ENCODE measurements at regions not wholly inside any gene's neighbourhood (a gene's known extent, or its start where the extent isn't known, plus 50 kb on each side); places are given as distances from the start of the nearest gene placed in this dataset.

GRCh38 chr1:213369465-213369864, 318.4 kb downstream of the RPS6KC1 start:
- Histone ChIP-seq H3K27ac (ENCODE audit: low read length) (no peak overlapping the region), H2AFZ (ENCODE audit: low read depth, low read length) (no peak overlapping the region), H3K9ac (ENCODE audit: low read length) (no peak overlapping the region), H4K20me1 (ENCODE audit: insufficient read depth) (no peaks in the 10 kb centered on the region), H3K36me3 (ENCODE audit: insufficient read depth, low read length) (no peaks in the 10 kb centered on the region), H3K79me2 (replicated peaks; ENCODE audit: insufficient read depth, low read length) (no peaks in the 10 kb centered on the region), H3K9me2 (ENCODE audit: insufficient read depth, low read length) (no peaks in the 10 kb centered on the region), H3K4me3 (ENCODE audit: low read length) (no peak overlapping the region), H3K27me3 (ENCODE audit: insufficient read depth, low read depth, low read length) (no peaks in the 10 kb centered on the region), H3K9me3 (ENCODE audit: low read length) (no peaks in the 10 kb centered on the region), H3K4me2 (ENCODE audit: low read length) (no peak overlapping the region), H3F3A (ENCODE audit: insufficient read depth, low read length, poor library complexity, severe bottlenecking) (no peaks in the 10 kb centered on the region)
- no peak for TF ChIP-seq POLR2AphosphoS5 (IDR thresholded peaks at IDR 0.05)
- TF ChIP-seq TAF1 (IDR thresholded peaks at IDR 0.05; ENCODE audit: low read depth) = no peak
- no peak for TF ChIP-seq CTCF (IDR thresholded peaks at IDR 0.05; ENCODE audit: poor library complexity, severe bottlenecking)
- TF ChIP-seq EZH2 (IDR thresholded peaks at IDR 0.05; ENCODE audit: borderline replicate concordance, insufficient read depth, low read length, poor library complexity, severe bottlenecking) = no peak
- TF ChIP-seq EP300 (conservative IDR thresholded peaks at IDR 0.05; ENCODE audit: poor library complexity, severe bottlenecking) = no peak
- no peak for TF ChIP-seq RAD21 (conservative IDR thresholded peaks at IDR 0.05)
- no peak for TF ChIP-seq REST (IDR thresholded peaks at IDR 0.05; ENCODE audit: borderline replicate concordance)
- no peak for TF ChIP-seq MXI1 (conservative IDR thresholded peaks at IDR 0.05; ENCODE audit: poor library complexity, severe bottlenecking)
- no peak for TF ChIP-seq SMC3 (conservative IDR thresholded peaks at IDR 0.05; ENCODE audit: poor library complexity)

GRCh38 chr1:213370523-213370922, 319.5 kb downstream of the RPS6KC1 start:
- no peaks in the 10 kb centered on the region for H3F3A ChIP-seq (ENCODE audit: insufficient read depth, low read length, poor library complexity, severe bottlenecking)
- no peaks in the 10 kb centered on the region for H4K20me1 ChIP-seq (ENCODE audit: insufficient read depth)
- H3K79me2 ChIP-seq (replicated peaks; ENCODE audit: insufficient read depth, low read length) = no peaks in the 10 kb centered on the region
- H3K9me2 ChIP-seq (ENCODE audit: insufficient read depth, low read length) = no peaks in the 10 kb centered on the region
- no peak overlapping the region for H3K27ac ChIP-seq (ENCODE audit: low read length)
- no peaks in the 10 kb centered on the region for H3K27me3 ChIP-seq (ENCODE audit: insufficient read depth, low read depth, low read length)
- H3K9me3 ChIP-seq (ENCODE audit: low read length) = no peaks in the 10 kb centered on the region
- no peak overlapping the region for H2AFZ ChIP-seq (ENCODE audit: low read depth, low read length)
- no peak overlapping the region for H3K9ac ChIP-seq (ENCODE audit: low read length)
- no peak overlapping the region for H3K4me2 ChIP-seq (ENCODE audit: low read length)
- TF ChIP-seq POLR2AphosphoS5 (IDR thresholded peaks at IDR 0.05) = no peak
- no peak for TF ChIP-seq EP300 (conservative IDR thresholded peaks at IDR 0.05; ENCODE audit: poor library complexity, severe bottlenecking)
- no peak for TF ChIP-seq TAF1 (IDR thresholded peaks at IDR 0.05; ENCODE audit: low read depth)
- no peak for TF ChIP-seq MXI1 (conservative IDR thresholded peaks at IDR 0.05; ENCODE audit: poor library complexity, severe bottlenecking)
- no peak for TF ChIP-seq EZH2 (IDR thresholded peaks at IDR 0.05; ENCODE audit: borderline replicate concordance, insufficient read depth, low read length, poor library complexity, severe bottlenecking)
- TF ChIP-seq RAD21 (conservative IDR thresholded peaks at IDR 0.05) = no peak
- no peak for TF ChIP-seq SMC3 (conservative IDR thresholded peaks at IDR 0.05; ENCODE audit: poor library complexity)
- H3K4me3 ChIP-seq (ENCODE audit: low read length) = no peak overlapping the region
- H3K36me3 ChIP-seq (ENCODE audit: insufficient read depth, low read length) = no peaks in the 10 kb centered on the region
